Epithelial cell of esophagus (primary cell): ENCODE measurements at regions not wholly inside any gene's neighbourhood (a gene's known extent, or its start where the extent isn't known, plus 50 kb on each side); places are given as distances from the start of the nearest gene placed in this dataset.
"Not testable (repeated sequence)": the region's sequence is repeated elsewhere in the genome, so short reads cannot be mapped to it uniquely, and the experiment has no call there.

Source experiments
- DNase-seq: peaks from one replicate; pipeline ENCODE4 v3.0.0; 2010; ENCODE audit warnings: low read depth
- H3K4me3 ChIP-seq: 2 replicates; pipeline ENCODE4 v1.5.1; 2011; ENCODE audit warnings: mild to moderate bottlenecking, low read length, control low read depth
- TF ChIP-seq, protein P1 (sequence below): IDR thresholded peaks from 2 replicates; pipeline ENCODE4 v1.5.1; 2011; ENCODE audit warnings: low read depth, mild to moderate bottlenecking, low read length, control low read depth, inconsistent platforms; ENCODE audit not compliant: insufficient read depth; ENCODE audit errors: missing control alignments

DNA sequence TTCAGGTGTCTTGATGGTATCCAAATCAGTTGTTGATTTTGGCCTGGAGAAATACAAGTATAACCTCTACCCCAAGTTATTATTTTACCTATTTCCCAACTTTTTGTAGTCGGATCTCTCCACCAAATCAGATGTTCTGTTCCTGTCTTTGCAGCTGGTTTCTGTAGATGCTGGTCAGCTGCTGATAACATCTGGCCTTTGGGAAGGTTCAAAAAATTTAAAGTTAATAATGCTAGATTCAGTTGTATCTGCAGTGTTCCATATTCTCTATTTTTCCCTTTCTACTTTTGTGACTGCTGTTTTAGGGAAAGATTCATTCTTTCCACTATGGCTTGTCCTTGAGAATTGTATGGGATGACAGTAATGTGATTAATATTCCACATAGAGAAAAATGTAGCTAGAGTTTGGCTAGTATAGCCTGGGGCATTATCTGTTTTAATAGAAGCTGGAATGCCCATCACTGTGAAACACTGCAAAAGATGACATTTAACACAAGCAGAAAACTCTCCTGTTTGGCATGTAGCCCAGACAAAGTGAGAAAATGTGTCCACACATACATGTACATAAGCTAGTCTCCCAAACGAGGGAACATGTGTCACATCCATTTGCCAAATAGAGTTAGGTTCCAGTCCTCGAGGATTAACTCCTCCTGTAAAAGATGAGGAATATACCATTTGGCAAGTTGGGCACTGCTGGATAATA, 99.2 kb downstream of the ZNF100 start:
- H3K4me3 ChIP-seq, DNase-seq: not testable (repeated sequence)

DNA sequence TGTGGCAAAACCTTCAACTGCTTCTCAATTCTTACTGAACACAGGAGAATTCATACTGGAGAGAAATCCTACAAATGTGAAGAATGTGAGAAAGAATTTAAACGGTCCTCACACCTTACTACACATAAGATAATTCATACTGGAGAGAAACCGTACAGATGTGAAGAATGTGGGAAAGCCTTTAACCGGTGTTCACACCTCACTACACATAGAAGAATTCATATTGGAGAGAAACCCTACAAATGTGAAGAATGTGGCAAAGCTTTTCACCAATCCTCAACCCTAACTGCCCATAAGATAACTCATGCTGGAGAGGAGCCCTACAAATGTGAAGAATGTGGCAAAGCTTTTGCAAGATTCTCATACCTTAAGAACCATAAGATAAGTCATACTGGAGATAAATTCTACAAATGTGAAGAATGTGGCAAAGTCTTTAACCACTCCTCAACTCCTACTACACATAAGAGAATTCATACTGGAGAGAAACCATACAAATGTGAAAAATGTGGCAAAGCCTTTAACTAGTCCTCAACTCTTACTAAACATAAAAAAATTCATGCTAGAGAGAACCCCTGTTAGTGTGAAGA, 111.7 kb downstream of the ZNF100 start:
- H3K4me3 ChIP-seq = no peak overlapping the region
- DNase-seq = no peak
- TF ChIP-seq, protein P1, sequence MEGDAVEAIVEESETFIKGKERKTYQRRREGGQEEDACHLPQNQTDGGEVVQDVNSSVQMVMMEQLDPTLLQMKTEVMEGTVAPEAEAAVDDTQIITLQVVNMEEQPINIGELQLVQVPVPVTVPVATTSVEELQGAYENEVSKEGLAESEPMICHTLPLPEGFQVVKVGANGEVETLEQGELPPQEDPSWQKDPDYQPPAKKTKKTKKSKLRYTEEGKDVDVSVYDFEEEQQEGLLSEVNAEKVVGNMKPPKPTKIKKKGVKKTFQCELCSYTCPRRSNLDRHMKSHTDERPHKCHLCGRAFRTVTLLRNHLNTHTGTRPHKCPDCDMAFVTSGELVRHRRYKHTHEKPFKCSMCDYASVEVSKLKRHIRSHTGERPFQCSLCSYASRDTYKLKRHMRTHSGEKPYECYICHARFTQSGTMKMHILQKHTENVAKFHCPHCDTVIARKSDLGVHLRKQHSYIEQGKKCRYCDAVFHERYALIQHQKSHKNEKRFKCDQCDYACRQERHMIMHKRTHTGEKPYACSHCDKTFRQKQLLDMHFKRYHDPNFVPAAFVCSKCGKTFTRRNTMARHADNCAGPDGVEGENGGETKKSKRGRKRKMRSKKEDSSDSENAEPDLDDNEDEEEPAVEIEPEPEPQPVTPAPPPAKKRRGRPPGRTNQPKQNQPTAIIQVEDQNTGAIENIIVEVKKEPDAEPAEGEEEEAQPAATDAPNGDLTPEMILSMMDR = no peak

DNA sequence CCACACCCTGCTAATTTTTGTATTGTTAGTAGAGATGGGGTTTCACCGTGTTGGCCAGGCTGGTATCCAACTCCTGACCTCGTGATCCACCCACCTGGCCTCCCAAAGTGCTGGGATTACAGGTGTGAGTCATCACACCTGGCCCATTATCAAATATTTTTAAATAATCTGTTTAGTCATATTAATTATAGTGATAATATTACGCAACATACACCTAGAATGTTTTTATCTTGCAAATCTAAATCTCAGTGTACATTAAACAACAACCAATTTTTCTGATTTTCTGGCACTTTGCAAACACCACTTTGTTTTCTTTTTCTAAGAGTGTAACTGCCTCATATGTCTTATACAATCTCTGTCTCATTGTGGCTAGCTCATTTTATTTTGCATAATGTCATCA, 115.9 kb downstream of the ZNF100 start:
- DNase-seq, H3K4me3 ChIP-seq: not testable (repeated sequence)

DNA sequence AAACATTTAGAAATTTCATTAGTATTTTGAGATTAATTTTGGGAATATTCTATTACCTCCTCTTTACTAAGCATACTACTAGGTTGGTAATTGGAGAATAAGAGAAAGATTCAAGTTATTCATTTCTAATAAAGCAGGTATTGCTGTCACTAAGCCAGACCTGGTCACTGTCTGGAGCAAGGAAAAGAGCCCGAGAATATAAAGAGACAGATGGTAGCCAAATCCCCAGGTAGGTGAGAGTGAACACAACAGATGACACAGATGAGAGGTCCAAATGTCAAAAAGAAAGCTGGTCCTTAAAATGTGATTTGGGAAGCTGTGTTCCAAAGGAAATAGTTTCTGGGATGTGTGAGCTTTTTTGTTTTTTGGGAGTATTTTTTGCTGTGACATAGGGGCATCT, 128.6 kb downstream of the ZNF100 start:
- DNase-seq = no peak
- TF ChIP-seq, protein P1 = no peak
- H3K4me3 ChIP-seq = no peak overlapping the region

DNA sequence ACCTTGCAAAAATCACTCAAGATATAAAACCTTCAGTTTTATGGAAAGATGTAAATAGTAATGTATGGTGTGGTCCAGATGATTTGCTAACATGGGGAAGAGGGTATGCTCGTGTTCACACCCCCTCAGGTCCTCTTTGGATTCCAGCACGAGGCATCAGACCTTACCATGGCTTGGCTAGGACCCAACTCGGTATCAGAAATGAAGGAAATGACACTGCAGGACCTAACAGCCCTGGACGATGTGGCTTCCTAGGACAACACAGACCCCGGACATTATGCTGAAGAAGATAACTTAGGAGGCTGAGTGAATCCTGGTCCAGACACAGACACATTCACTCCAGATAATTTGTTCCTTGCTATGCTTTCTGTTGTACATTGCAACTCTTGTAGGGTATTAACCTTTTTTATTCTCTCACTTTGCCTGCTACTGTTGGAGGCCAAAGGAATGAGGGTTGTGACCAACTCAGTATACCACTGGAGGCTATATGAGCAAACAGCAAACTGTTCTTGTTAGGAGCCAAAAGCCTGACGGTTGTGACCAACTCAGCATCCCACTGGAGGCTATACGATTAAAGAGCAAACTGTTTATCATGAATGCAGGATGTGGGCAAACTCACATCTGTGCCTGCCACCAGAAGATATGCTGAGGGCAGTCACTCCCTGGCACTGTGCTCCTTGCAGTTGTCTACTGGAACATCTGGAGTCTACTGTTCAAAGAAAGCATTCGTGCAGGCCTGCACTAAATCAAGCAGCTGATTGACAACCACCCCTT, 121.7 kb downstream of the ZNF429 start:
- no peak for DNase-seq
- H3K4me3 ChIP-seq = no peak overlapping the region
- TF ChIP-seq, protein P1 = no peak

DNA sequence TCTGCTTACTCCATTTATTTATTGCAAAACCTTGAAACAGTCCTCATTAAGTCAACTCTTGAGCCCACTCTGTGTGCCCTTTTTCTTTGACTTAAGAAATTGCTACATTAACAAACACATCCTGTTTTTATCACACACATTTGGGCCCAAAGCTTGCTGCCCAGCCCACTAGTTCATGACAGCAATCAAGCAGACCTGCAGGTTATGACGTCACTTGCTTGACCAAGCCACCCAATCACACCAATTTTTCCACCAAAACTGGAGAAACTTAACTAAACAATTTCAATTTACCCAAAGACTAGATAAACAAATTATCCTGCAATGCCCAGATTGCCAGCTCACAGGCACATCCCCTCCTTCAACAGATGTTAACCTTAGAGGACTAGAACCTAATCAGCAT, 120.7 kb downstream of the ZNF429 start:
- H3K4me3 ChIP-seq = no peak overlapping the region
- TF ChIP-seq, protein P1 = no peak
- no peak for DNase-seq

DNA sequence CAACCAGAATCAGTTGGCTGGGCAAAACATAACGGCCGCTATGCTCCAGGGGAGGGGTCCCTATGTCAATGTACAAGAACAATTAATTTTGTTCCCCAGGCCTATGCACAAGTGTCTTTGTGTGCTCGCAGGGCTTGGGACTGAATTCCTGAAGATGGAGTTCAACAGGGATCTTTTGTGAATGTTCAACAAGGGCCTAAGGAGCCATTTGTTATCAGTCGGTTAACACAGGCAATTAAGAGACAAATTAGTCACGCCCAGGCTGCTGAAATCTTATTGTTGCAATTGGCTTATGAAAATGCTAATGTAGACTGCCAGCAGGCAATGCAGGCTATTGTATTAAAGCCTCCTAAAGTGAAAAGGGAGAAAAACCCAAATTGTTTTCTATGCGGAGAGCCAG, 117.5 kb downstream of the ZNF429 start:
- TF ChIP-seq, protein P1 = no peak
- no peak for DNase-seq
- no peak overlapping the region for H3K4me3 ChIP-seq

DNA sequence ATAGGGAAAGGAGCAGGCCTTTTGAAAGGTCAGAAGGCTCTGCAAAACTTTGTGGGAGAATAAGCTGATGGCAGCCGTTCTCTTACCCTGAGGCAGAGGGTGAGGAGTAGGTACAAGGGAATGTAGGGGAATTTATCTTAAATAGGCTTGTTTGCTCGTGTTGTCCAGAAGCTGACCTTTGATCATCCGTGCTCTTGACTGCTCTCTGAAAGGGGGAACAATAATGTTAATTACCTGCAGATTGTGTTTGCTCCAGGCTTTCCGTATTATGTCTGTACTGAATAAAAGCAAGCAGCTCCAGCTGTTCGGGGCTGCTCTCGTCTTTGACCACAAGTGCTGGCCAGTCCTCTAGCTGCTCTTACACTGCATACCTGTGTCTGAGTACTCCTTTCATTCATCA, 116.3 kb downstream of the ZNF429 start:
- H3K4me3 ChIP-seq = no peak overlapping the region
- TF ChIP-seq, protein P1 = no peak
- no peak for DNase-seq
